Vagina (tissue), 2 donors: ENCODE measurements at regions not wholly inside any gene's neighbourhood (a gene's known extent, or its start where the extent isn't known, plus 50 kb on each side); places are given as distances from the start of the nearest gene placed in this dataset.

Source experiments
- DNase-seq, 2 donors: peaks; one replicate each; pipeline ENCODE4 v3.0.0-alpha.2; 2017; ENCODE audit errors: extremely low spot score in 2 of 2
- H3K27ac ChIP-seq: fragments of 200-600 bp; sonication (generic); one replicate; pipeline ENCODE4 v1.5.1; 2019
- H3K27me3 ChIP-seq: fragments of 200-600 bp; sonication (generic); one replicate; pipeline ENCODE4 v1.5.1; 2019
- H3K36me3 ChIP-seq, 2 donors: fragments of 200-600 bp; sonication (generic); one replicate each; pipeline ENCODE4 v1.5.1; 2017 to 2019
- H3K4me1 ChIP-seq: fragments of 200-600 bp; sonication (generic); one replicate; pipeline ENCODE4 v1.5.1; 2019
- H3K4me3 ChIP-seq, 2 donors: fragments of 200-600 bp; sonication (generic); 1 replicate in 1 of 2; 2 replicates in 1 of 2; pipeline ENCODE4 v1.5.1; 2016 to 2019
- H3K9me3 ChIP-seq: fragments of 200-600 bp; sonication (generic); one replicate; pipeline ENCODE4 v1.5.1; 2019
- POLR2A ChIP-seq, 2 donors: fragments of 450-650 bp; IDR thresholded peaks; one replicate each; pipeline ENCODE4 v1.6.1; 2017; ENCODE audit warnings: antibody characterized with exemption in 2 of 2, mild to moderate bottlenecking in 2 of 2, moderate library complexity in 2 of 2
- POLR2AphosphoS5 ChIP-seq, 2 donors: sonication (generic); formaldehyde crosslinking; IDR thresholded peaks; one replicate each; pipeline ENCODE4 v1.9.0; 2017; ENCODE audit warnings: antibody characterized with exemption in 2 of 2, mild to moderate bottlenecking in 2 of 2, low read depth in 1 of 2; ENCODE audit not compliant: insufficient read depth in 1 of 2
- intact Hi-C: fragments of 100-400 bp; cut with DNase I; formaldehyde crosslinking; loops from one replicate; pipeline ENCODE4 v1.15.1; 2023
- TF ChIP-seq, protein P1 (sequence below), 3 experiments: fragments of 450-650 bp in 2 of 3; fragments of 200-600 bp in 1 of 3; sonication (generic) in 1 of 3; IDR thresholded peaks; one replicate each; pipeline ENCODE4 v1.5.1; 2017 to 2019; ENCODE audit warnings: antibody characterized with exemption in 3 of 3, mild to moderate bottlenecking in 2 of 3, moderate library complexity in 2 of 3

DNA sequence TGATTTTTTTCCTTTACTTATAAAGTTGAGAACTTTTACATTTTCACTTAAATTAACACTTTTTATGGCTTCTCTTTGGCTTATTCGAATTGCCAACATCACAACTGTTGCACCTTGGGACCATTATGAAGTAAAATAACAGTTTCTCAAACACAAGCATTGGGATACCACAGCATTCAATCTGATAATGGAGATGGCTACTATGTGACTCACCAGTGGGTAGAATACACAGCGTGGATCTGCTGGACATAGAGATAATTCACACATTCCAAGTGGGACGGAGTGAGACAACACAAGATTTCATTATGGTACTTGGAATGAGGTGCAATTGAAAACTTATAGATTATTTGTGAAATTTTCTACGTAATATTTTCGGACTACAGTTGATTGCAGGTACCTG lies 68.0 kb downstream of the ADAMTS1 start:
- H3K27me3 ChIP-seq, result no peaks in the 10 kb centered on the region
- H3K4me1 ChIP-seq, result no peaks in the 10 kb centered on the region
- no peaks in the 10 kb centered on the region for H3K9me3 ChIP-seq
- intact Hi-C loops, result no loop called here
- DNase-seq, result no peak
- H3K4me3 ChIP-seq, result no peak overlapping the region
- no peak overlapping the region for H3K27ac ChIP-seq
- TF ChIP-seq POLR2A (IDR thresholded peaks at IDR 0.05), result no peak
- TF ChIP-seq, protein P1, sequence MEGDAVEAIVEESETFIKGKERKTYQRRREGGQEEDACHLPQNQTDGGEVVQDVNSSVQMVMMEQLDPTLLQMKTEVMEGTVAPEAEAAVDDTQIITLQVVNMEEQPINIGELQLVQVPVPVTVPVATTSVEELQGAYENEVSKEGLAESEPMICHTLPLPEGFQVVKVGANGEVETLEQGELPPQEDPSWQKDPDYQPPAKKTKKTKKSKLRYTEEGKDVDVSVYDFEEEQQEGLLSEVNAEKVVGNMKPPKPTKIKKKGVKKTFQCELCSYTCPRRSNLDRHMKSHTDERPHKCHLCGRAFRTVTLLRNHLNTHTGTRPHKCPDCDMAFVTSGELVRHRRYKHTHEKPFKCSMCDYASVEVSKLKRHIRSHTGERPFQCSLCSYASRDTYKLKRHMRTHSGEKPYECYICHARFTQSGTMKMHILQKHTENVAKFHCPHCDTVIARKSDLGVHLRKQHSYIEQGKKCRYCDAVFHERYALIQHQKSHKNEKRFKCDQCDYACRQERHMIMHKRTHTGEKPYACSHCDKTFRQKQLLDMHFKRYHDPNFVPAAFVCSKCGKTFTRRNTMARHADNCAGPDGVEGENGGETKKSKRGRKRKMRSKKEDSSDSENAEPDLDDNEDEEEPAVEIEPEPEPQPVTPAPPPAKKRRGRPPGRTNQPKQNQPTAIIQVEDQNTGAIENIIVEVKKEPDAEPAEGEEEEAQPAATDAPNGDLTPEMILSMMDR (IDR thresholded peaks at IDR 0.05), result no peak
- no peak for TF ChIP-seq POLR2AphosphoS5 (IDR thresholded peaks at IDR 0.05; ENCODE audit: insufficient read depth in 1 of 2, low read depth in 1 of 2)
- H3K36me3 ChIP-seq, result no peaks in the 10 kb centered on the region

DNA sequence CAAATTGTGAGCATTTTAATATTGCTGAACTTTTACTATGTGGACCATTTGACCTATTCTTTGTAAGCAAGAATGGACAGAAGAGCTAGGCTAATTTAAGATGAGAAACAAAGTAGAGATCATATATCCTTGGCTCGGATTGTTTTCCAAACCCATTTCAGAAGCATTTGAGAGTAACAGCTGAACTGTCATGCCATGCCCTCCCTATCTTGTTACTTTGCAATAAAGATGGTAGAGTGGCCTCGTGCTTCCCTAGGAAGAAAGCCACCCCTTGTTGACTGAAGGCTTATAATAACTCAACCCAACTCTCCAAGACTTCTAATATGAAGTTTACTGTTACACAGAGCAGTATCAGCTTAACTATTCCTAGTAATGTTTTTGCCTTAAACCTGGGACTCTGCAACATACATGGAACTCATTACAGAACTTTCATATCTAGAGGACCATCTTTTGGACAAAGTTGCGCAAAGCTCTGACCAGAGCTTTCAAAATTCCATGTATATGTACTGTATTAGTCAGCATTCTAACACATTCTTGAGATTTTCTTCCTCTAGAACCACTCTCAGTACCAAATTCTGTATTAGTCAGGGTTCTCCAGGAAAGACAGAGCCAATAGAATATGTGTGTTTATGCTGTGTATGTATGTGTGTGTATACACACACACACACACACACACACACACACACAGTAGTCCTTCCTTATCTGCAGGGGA lies 68.7 kb downstream of the ADAMTS1 start:
- Histone ChIP-seq H3K4me1 (no peaks in the 10 kb centered on the region), H3K9me3 (no peaks in the 10 kb centered on the region), H3K4me3 (no peak overlapping the region), H3K36me3 (no peaks in the 10 kb centered on the region), H3K27me3 (no peaks in the 10 kb centered on the region), H3K27ac (no peak overlapping the region)
- TF ChIP-seq, protein P1 (IDR thresholded peaks at IDR 0.05), result no peak
- TF ChIP-seq POLR2AphosphoS5 (IDR thresholded peaks at IDR 0.05; ENCODE audit: insufficient read depth in 1 of 2, low read depth in 1 of 2), result no peak
- DNase-seq, result no peak
- intact Hi-C loops, result no loop called here

DNA sequence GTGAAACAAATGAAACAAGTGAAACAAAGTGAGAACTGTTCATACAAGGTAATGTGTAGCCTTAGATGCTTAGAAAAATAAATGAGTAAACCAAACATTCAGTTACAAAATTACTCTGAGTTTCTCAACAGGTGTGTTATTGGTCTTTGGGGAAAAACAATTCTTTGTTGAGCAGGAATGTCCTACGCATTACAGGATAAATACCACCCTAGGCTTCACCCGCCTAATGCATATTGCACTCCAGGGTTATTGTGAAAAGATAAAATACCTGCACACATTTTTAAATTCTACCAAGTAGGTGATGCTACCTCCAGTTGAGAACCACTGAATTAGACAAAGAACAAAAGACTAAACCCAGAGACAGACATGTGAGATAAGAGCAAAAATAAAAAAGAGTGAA lies 72.2 kb downstream of the ADAMTS1 start:
- no peak for TF ChIP-seq POLR2AphosphoS5 (IDR thresholded peaks at IDR 0.05; ENCODE audit: insufficient read depth in 1 of 2, low read depth in 1 of 2)
- no peak for TF ChIP-seq POLR2A (IDR thresholded peaks at IDR 0.05)
- TF ChIP-seq, protein P1 (IDR thresholded peaks at IDR 0.05), result no peak
- intact Hi-C loops, result loop anchor here (5.0 kb wide), 1 partner anchor 69 kb away; no protein-coding TSS in a partner anchor

DNA sequence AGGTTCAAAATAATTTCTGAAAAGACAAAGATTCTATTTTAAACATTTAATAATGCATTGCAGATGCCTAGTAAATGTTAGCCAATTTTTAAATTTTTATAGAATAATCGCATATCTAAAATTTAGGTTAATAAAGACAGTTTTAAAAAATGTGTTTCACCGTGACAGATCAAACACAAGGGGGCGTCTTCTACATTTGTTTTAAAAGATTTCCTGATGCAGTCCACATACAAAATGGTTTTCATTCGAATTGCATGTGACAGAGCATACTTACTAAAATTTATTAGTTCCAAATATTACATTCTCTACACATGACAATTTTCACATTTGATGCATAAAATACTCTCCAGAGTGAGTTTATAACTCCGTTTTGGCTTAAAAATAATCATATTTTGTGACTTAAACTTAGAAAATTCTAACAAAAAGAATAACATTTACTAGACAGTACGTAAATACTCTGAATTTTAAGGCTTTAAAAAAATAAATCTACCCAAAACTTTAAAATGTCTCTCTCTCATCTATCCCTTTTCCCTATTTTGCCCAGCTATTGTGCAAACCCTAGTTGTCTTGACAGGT lies 75.5 kb downstream of the ADAMTS1 start:
- H3K27ac ChIP-seq, result no peak overlapping the region
- H3K27me3 ChIP-seq, result no peaks in the 10 kb centered on the region
- no peak for DNase-seq
- H3K9me3 ChIP-seq, result no peaks in the 10 kb centered on the region
- intact Hi-C loops, result loop anchor here (5.0 kb wide), 1 partner anchor 73 kb away; no protein-coding TSS in a partner anchor
- H3K36me3 ChIP-seq, result no peaks in the 10 kb centered on the region
- no peaks in the 10 kb centered on the region for H3K4me1 ChIP-seq
- H3K4me3 ChIP-seq, result no peak overlapping the region
- TF ChIP-seq, protein P1 (IDR thresholded peaks at IDR 0.05), result peak; percentile 27 to 68 (median 62)
- no peak for TF ChIP-seq POLR2A (IDR thresholded peaks at IDR 0.05)
- peak in 1 of 2 donors; percentile 23 for TF ChIP-seq POLR2AphosphoS5 (IDR thresholded peaks at IDR 0.05; ENCODE audit: insufficient read depth in 1 of 2, low read depth in 1 of 2)

More for the DNA sequence above, 72.2 kb downstream of the ADAMTS1 start:
- H3K27me3 ChIP-seq, result no peaks in the 10 kb centered on the region
- DNase-seq, result no peak
- no peaks in the 10 kb centered on the region for H3K36me3 ChIP-seq
- H3K27ac ChIP-seq, result no peak overlapping the region
- no peaks in the 10 kb centered on the region for H3K9me3 ChIP-seq
- no peaks in the 10 kb centered on the region for H3K4me1 ChIP-seq
- H3K4me3 ChIP-seq, result no peak overlapping the region

DNA sequence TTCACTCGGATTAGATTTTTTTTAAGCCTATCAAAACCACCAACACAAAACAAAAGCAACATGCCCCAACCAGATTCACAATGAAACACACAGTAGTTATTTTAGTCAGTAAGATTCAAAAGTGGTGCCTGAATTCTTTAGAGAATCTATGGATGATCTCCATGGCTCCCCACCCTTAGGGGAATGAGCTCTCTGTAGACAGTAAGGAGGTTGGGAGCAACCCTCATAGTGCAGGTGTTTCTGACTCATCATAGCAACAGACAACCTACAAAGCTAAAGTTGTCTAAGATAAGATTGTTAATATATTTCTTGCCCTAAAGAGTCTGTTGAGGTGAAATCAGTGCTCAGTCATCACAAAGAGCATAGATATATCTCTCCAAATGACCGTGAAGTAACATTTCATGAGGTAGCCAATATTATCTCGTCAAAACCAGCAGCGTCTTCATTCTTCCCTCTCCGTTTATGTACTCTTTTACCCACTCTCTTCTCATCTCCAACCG lies 78.3 kb downstream of the ADAMTS1 start:
- intact Hi-C loops, result no loop called here
- no peak for DNase-seq
- TF ChIP-seq POLR2A (IDR thresholded peaks at IDR 0.05) (no peak), POLR2AphosphoS5 (IDR thresholded peaks at IDR 0.05; ENCODE audit: insufficient read depth in 1 of 2, low read depth in 1 of 2) (no peak)
- TF ChIP-seq, protein P1 (IDR thresholded peaks at IDR 0.05), result no peak
- Histone ChIP-seq H3K27ac (no peak overlapping the region), H3K36me3 (no peaks in the 10 kb centered on the region), H3K9me3 (no peaks in the 10 kb centered on the region), H3K4me3 (no peak overlapping the region), H3K4me1 (no peaks in the 10 kb centered on the region), H3K27me3 (no peaks in the 10 kb centered on the region)
